ENCODE measurements at regions not wholly inside any gene's neighbourhood (a gene's known extent, or its start where the extent isn't known, plus 50 kb on each side); places are given as distances from the start of the nearest gene placed in this dataset.
"Not testable (repeated sequence)": the region's sequence is repeated elsewhere in the genome, so short reads cannot be mapped to it uniquely, and the experiment has no call there.

GRCh38 chr14:30402846-30403245, 156.1 kb upstream of the G2E3 start:
- TF ChIP-seq, protein P1, sequence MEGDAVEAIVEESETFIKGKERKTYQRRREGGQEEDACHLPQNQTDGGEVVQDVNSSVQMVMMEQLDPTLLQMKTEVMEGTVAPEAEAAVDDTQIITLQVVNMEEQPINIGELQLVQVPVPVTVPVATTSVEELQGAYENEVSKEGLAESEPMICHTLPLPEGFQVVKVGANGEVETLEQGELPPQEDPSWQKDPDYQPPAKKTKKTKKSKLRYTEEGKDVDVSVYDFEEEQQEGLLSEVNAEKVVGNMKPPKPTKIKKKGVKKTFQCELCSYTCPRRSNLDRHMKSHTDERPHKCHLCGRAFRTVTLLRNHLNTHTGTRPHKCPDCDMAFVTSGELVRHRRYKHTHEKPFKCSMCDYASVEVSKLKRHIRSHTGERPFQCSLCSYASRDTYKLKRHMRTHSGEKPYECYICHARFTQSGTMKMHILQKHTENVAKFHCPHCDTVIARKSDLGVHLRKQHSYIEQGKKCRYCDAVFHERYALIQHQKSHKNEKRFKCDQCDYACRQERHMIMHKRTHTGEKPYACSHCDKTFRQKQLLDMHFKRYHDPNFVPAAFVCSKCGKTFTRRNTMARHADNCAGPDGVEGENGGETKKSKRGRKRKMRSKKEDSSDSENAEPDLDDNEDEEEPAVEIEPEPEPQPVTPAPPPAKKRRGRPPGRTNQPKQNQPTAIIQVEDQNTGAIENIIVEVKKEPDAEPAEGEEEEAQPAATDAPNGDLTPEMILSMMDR (IDR thresholded peaks at IDR 0.05; ENCODE audit: insufficient read depth, low read depth, low read length): no peak
- no peak for TF ChIP-seq EZH2 (IDR thresholded peaks at IDR 0.05; ENCODE audit: insufficient read depth, low read length)
- H3K27me3 Mint-ChIP-seq (ENCODE audit: low read depth, unreplicated experiment): peaks cover 5% of the 10 kb centered on the region
- no peaks in the 10 kb centered on the region for H3K36me3 Mint-ChIP-seq (ENCODE audit: low read depth, unreplicated experiment)
- H3K27ac ChIP-seq (ENCODE audit: low read depth, low read length): no peak overlapping the region
- no peaks in the 10 kb centered on the region for H3K4me1 Mint-ChIP-seq (ENCODE audit: low read depth, unreplicated experiment)
- H3K36me3 ChIP-seq (ENCODE audit: insufficient read depth, low read length): no peaks in the 10 kb centered on the region
- DNase-seq (ENCODE audit: low read depth): no peak
- peaks cover 7% of the 10 kb centered on the region for H3K9me3 Mint-ChIP-seq (ENCODE audit: unreplicated experiment)
- no peak overlapping the region for H3K4me3 ChIP-seq (ENCODE audit: insufficient read depth, low read depth, low read length)
- no peak overlapping the region for H3K4me2 ChIP-seq (ENCODE audit: low read length)
- H3K9me3 ChIP-seq (ENCODE audit: insufficient read depth, low read depth, low read length): no peaks in the 10 kb centered on the region
- H4K20me1 ChIP-seq (ENCODE audit: insufficient read depth, low read length): no peaks in the 10 kb centered on the region
- no peak overlapping the region for H2AFZ ChIP-seq (ENCODE audit: low read depth, low read length)
- H3K4me1 ChIP-seq (ENCODE audit: insufficient read depth, low read length): no peaks in the 10 kb centered on the region
- H3K9ac ChIP-seq (ENCODE audit: low read length): no peak overlapping the region
- no peak overlapping the region for H3K27ac Mint-ChIP-seq (ENCODE audit: unreplicated experiment)
- no peaks in the 10 kb centered on the region for H3K27me3 ChIP-seq (ENCODE audit: insufficient read depth, low read length)
- H3K79me2 ChIP-seq (ENCODE audit: insufficient read depth, low read length): no peaks in the 10 kb centered on the region
- no peak for FAIRE-seq
- no peak overlapping the region for H3K4me3 Mint-ChIP-seq (ENCODE audit: unreplicated experiment)

- no peaks in the 10 kb centered on the region for H4K20me1 ChIP-seq (ENCODE audit: insufficient read depth, low read length)
- Mint-ChIP-seq H3K27me3 (ENCODE audit: low read depth, unreplicated experiment) (peaks cover 5% of the 10 kb centered on the region), H3K27ac (ENCODE audit: unreplicated experiment) (no peak overlapping the region)
Measured at GRCh38 chr14:30403791-30404190, 155.2 kb upstream of the G2E3 start.

DNA sequence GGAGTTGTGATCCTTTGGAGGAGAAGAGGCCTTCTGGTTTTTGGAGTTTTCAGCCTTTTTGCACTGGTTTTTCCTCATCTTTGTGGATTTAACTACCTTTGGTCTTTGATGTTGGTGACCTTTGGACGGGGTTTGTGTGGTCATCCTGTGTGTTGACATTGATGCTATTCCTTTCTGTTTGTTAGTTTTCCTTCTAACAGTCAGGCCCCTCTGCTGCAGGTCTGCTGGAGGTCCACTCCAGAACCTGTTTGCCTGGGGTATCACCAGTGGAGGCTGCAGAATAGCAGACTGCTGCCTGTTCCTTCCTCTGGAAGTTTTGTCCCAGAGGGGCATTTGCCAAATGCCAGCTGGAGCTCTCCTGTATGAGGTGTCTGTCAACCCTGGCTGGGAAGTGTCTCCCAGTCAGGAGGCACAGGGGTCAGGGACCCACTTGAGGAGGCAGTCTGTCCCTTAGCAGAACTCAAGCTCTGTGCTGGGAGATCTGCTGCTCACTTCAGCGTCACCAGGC, 149.4 kb upstream of the G2E3 start:
- H4K20me1 ChIP-seq (ENCODE audit: insufficient read depth, low read length); H3K36me3 Mint-ChIP-seq (ENCODE audit: low read depth, unreplicated experiment); H3K4me1 ChIP-seq (ENCODE audit: insufficient read depth, low read length); H3K27ac ChIP-seq (ENCODE audit: low read depth, low read length); FAIRE-seq; H3K9me3 ChIP-seq (ENCODE audit: insufficient read depth, low read depth, low read length); H3K79me2 ChIP-seq (ENCODE audit: insufficient read depth, low read length); H3K4me3 ChIP-seq (ENCODE audit: insufficient read depth, low read depth, low read length); H3K9ac ChIP-seq (ENCODE audit: low read length); H3K4me1 Mint-ChIP-seq (ENCODE audit: low read depth, unreplicated experiment); H3K36me3 ChIP-seq (ENCODE audit: insufficient read depth, low read length); H3K9me3 Mint-ChIP-seq (ENCODE audit: unreplicated experiment); DNase-seq (ENCODE audit: low read depth); H3K27me3 Mint-ChIP-seq (ENCODE audit: low read depth, unreplicated experiment); H3K4me2 ChIP-seq (ENCODE audit: low read length); H3K27me3 ChIP-seq (ENCODE audit: insufficient read depth, low read length); H2AFZ ChIP-seq (ENCODE audit: low read depth, low read length); H3K27ac Mint-ChIP-seq (ENCODE audit: unreplicated experiment); H3K4me3 Mint-ChIP-seq (ENCODE audit: unreplicated experiment): not testable (repeated sequence)

More at GRCh38 chr14:30403791-30404190, 155.2 kb upstream of the G2E3 start:
- TF ChIP-seq EZH2 (IDR thresholded peaks at IDR 0.05; ENCODE audit: insufficient read depth, low read length): no peak
- TF ChIP-seq, protein P1 (IDR thresholded peaks at IDR 0.05; ENCODE audit: insufficient read depth, low read depth, low read length): no peak
- H3K9me3 ChIP-seq (ENCODE audit: insufficient read depth, low read depth, low read length): no peaks in the 10 kb centered on the region
- no peak overlapping the region for H2AFZ ChIP-seq (ENCODE audit: low read depth, low read length)
- no peak overlapping the region for H3K27ac ChIP-seq (ENCODE audit: low read depth, low read length)
- no peaks in the 10 kb centered on the region for H3K4me1 ChIP-seq (ENCODE audit: insufficient read depth, low read length)
- no peak overlapping the region for H3K4me3 ChIP-seq (ENCODE audit: insufficient read depth, low read depth, low read length)
- Mint-ChIP-seq H3K36me3 (ENCODE audit: low read depth, unreplicated experiment) (no peaks in the 10 kb centered on the region), H3K4me1 (ENCODE audit: low read depth, unreplicated experiment) (no peaks in the 10 kb centered on the region), H3K4me3 (ENCODE audit: unreplicated experiment) (no peak overlapping the region), H3K9me3 (ENCODE audit: unreplicated experiment) (peaks cover 7% of the 10 kb centered on the region)
- H3K4me2 ChIP-seq (ENCODE audit: low read length): no peak overlapping the region
- no peaks in the 10 kb centered on the region for H3K79me2 ChIP-seq (ENCODE audit: insufficient read depth, low read length)
- no peaks in the 10 kb centered on the region for H3K36me3 ChIP-seq (ENCODE audit: insufficient read depth, low read length)
- H3K9ac ChIP-seq (ENCODE audit: low read length): no peak overlapping the region
- no peak for FAIRE-seq
- no peaks in the 10 kb centered on the region for H3K27me3 ChIP-seq (ENCODE audit: insufficient read depth, low read length)
- DNase-seq (ENCODE audit: low read depth): no peak

Measured in astrocyte (in vitro differentiated cells and primary cell).